Ishikawa (cell line): ENCODE measurements at regions not wholly inside any gene's neighbourhood (a gene's known extent, or its start where the extent isn't known, plus 50 kb on each side); places are given as distances from the start of the nearest gene placed in this dataset.

Experiments
- CEBPB ChIP-seq: IDR thresholded peaks from 2 replicates; pipeline ENCODE4 v1.6.1; 2012
- CREB1 ChIP-seq: IDR thresholded peaks from 2 replicates; pipeline ENCODE4 v1.6.1; 2012; ENCODE audit warnings: low read depth
- EGR1 ChIP-seq: IDR thresholded peaks from 2 replicates; pipeline ENCODE4 v1.6.1; 2012
- EP300 ChIP-seq: IDR thresholded peaks from 2 replicates; pipeline ENCODE4 v1.6.1; 2012; ENCODE audit warnings: borderline replicate concordance
- FOXM1 ChIP-seq: IDR thresholded peaks from 2 replicates; pipeline ENCODE4 v1.6.1; 2012; ENCODE audit warnings: low read depth, borderline replicate concordance
- NFIC ChIP-seq: IDR thresholded peaks from 2 replicates; pipeline ENCODE4 v1.6.1; 2012
- RAD21 ChIP-seq: IDR thresholded peaks from 2 replicates; pipeline ENCODE4 v1.6.1; 2012; ENCODE audit warnings: low read depth
- TAF1 ChIP-seq: IDR thresholded peaks from 2 replicates; pipeline ENCODE4 v1.6.1; 2012; ENCODE audit warnings: low read depth, mild to moderate bottlenecking
- TEAD4 ChIP-seq: IDR thresholded peaks from 2 replicates; pipeline ENCODE4 v1.6.1; 2012
- YY1 ChIP-seq: IDR thresholded peaks from 2 replicates; pipeline ENCODE4 v1.6.1; 2012; ENCODE audit warnings: low read depth
- ZBTB7A ChIP-seq: IDR thresholded peaks from 2 replicates; pipeline ENCODE4 v1.6.1; 2012; ENCODE audit warnings: low read depth
- TF ChIP-seq, protein P1 (sequence below): IDR thresholded peaks from 2 replicates; pipeline ENCODE4 v1.6.1; 2012
- TF ChIP-seq, protein P2 (sequence below): IDR thresholded peaks from 2 replicates; pipeline ENCODE4 v1.6.1; 2012; ENCODE audit warnings: low read depth, mild to moderate bottlenecking

DNA sequence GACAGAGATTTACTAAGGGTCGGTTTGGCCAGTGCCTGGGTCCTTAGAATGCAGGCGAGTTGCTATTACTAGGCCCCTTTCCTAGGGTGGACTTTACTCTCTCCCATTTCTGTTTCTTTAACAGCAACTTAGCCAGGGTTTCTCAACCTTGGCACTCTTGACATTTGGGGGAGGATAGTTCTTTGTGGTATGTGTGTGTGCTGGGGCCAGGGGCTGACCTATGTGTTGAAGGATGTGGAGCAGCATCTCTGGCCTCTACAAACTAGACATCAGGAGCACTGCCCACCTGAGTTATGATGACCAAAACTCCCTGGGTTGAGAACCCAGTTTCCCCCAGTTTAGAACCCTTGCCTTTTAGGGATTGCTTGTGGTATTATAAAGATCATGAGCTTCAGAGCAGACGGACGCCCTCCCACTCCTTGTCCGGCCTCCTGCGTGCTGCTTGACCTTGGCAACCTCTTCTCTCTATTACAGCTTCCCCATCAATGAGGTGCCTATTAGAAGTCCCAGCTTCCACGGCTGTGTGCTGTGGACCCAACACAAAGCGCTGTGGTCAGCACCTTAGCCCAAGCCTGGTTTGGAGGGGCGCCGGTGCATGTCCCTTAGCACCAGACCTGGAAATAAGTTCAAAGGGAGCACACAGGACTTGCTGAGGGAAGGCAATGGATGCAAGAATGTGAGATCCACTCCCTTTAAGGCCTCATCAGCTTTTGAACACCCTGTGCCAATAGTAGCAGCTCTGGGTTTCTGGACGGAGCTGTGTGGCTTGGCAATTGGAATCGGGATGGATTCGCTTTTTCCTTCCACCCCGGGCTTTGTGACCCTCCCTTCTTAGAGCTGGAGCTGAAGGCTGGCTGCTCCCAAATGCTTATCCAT, 239.2 kb upstream of the MAF start:
- no peak for TF ChIP-seq ZBTB7A
- no peak for TF ChIP-seq CREB1
- no peak for TF ChIP-seq YY1
- no peak for TF ChIP-seq TEAD4
- TF ChIP-seq, protein P1, sequence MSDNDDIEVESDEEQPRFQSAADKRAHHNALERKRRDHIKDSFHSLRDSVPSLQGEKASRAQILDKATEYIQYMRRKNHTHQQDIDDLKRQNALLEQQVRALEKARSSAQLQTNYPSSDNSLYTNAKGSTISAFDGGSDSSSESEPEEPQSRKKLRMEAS = no peak
- no peak for TF ChIP-seq EGR1
- TF ChIP-seq TAF1 = no peak
- TF ChIP-seq, protein P2, sequence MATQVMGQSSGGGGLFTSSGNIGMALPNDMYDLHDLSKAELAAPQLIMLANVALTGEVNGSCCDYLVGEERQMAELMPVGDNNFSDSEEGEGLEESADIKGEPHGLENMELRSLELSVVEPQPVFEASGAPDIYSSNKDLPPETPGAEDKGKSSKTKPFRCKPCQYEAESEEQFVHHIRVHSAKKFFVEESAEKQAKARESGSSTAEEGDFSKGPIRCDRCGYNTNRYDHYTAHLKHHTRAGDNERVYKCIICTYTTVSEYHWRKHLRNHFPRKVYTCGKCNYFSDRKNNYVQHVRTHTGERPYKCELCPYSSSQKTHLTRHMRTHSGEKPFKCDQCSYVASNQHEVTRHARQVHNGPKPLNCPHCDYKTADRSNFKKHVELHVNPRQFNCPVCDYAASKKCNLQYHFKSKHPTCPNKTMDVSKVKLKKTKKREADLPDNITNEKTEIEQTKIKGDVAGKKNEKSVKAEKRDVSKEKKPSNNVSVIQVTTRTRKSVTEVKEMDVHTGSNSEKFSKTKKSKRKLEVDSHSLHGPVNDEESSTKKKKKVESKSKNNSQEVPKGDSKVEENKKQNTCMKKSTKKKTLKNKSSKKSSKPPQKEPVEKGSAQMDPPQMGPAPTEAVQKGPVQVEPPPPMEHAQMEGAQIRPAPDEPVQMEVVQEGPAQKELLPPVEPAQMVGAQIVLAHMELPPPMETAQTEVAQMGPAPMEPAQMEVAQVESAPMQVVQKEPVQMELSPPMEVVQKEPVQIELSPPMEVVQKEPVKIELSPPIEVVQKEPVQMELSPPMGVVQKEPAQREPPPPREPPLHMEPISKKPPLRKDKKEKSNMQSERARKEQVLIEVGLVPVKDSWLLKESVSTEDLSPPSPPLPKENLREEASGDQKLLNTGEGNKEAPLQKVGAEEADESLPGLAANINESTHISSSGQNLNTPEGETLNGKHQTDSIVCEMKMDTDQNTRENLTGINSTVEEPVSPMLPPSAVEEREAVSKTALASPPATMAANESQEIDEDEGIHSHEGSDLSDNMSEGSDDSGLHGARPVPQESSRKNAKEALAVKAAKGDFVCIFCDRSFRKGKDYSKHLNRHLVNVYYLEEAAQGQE = no peak
- TF ChIP-seq CEBPB = no peak
- no peak for TF ChIP-seq FOXM1
- no peak for TF ChIP-seq EP300
- no peak for TF ChIP-seq NFIC
- no peak for TF ChIP-seq RAD21
